Liver (tissue), 3 donors: ENCODE measurements at regions not wholly inside any gene's neighbourhood (a gene's known extent, or its start where the extent isn't known, plus 50 kb on each side); places are given as distances from the start of the nearest gene placed in this dataset.

Experiments
- CTCF ChIP-seq: fragments of 150-350 bp; IDR thresholded peaks from 2 replicates; pipeline ENCODE4 v1.5.1; 2017; ENCODE audit warnings: improper control_type of control experiment, low read depth, low read length; ENCODE audit not compliant: missing input control
- GABPA ChIP-seq, 2 donors: IDR thresholded peaks in 1 of 2; conservative IDR thresholded peaks in 1 of 2; 2 replicates each; pipeline ENCODE4 v1.6.1; 2016; ENCODE audit warnings: antibody characterized with exemption in 2 of 2, mild to moderate bottlenecking in 1 of 2, moderate library complexity in 1 of 2
- NR2F2 ChIP-seq: IDR thresholded peaks from 2 replicates; pipeline ENCODE4 v1.6.1; 2016; ENCODE audit warnings: antibody characterized with exemption
- RAD21 ChIP-seq, 2 donors: IDR thresholded peaks; 2 replicates each; pipeline ENCODE4 v1.6.1; 2016; ENCODE audit warnings: antibody characterized with exemption in 2 of 2, mild to moderate bottlenecking in 2 of 2
- TAF1 ChIP-seq: conservative IDR thresholded peaks from 2 replicates; pipeline ENCODE4 v1.6.1; 2016; ENCODE audit warnings: antibody characterized with exemption, mild to moderate bottlenecking
- YY1 ChIP-seq: IDR thresholded peaks from 2 replicates; pipeline ENCODE4 v1.6.1; 2016; ENCODE audit warnings: antibody characterized with exemption, mild to moderate bottlenecking
- TF ChIP-seq, protein P1 (sequence below): IDR thresholded peaks from 2 replicates; pipeline ENCODE4 v1.6.1; 2016; ENCODE audit warnings: antibody characterized with exemption
- TF ChIP-seq, protein P2 (sequence below): IDR thresholded peaks from 2 replicates; pipeline ENCODE4 v1.6.1; 2016; ENCODE audit warnings: antibody characterized with exemption
- TF ChIP-seq, protein P3 (sequence below): IDR thresholded peaks from 2 replicates; pipeline ENCODE4 v1.6.1; 2016; ENCODE audit warnings: antibody characterized with exemption, mild to moderate bottlenecking
- TF ChIP-seq, protein P4 (sequence below): IDR thresholded peaks from 2 replicates; pipeline ENCODE4 v1.6.1; 2016; ENCODE audit warnings: antibody characterized with exemption
- donor health status: healthy.
- donor health status: healthy.

DNA sequence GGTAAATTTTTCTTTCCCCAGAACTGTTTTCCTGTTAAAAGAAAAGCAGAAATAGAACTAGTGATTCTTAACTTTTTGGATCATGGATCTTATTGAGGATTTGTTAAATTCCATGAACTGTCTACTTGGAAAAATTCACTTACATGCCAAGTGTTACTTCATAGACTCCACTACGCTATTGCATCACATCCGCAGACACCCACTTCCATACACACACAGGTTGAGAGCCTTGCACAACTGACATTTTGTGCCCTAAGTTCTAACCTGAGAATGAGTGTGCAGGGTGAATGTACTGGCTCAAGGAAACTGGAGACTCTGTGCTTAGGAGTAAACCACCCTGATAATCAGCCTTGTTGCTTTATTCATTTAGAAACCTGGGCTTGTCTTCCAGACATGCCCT lies 250.5 kb upstream of the EDA2R start:
- TF ChIP-seq, protein P1, sequence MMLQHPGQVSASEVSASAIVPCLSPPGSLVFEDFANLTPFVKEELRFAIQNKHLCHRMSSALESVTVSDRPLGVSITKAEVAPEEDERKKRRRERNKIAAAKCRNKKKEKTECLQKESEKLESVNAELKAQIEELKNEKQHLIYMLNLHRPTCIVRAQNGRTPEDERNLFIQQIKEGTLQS, result no peak
- TF ChIP-seq RAD21 (IDR thresholded peaks at IDR 0.05) (peak in 1 of 2 donors; percentile 21), GABPA (IDR thresholded peaks at IDR 0.05 in 1 of 2, conservative IDR thresholded peaks at IDR 0.05 in 1 of 2) (peak; percentile 14 to 42), CTCF (no peak), YY1 (peak; percentile 26), TAF1 (no peak), NR2F2 (no peak)
- TF ChIP-seq, protein P2, sequence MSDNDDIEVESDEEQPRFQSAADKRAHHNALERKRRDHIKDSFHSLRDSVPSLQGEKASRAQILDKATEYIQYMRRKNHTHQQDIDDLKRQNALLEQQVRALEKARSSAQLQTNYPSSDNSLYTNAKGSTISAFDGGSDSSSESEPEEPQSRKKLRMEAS, result no peak
- TF ChIP-seq, protein P3, sequence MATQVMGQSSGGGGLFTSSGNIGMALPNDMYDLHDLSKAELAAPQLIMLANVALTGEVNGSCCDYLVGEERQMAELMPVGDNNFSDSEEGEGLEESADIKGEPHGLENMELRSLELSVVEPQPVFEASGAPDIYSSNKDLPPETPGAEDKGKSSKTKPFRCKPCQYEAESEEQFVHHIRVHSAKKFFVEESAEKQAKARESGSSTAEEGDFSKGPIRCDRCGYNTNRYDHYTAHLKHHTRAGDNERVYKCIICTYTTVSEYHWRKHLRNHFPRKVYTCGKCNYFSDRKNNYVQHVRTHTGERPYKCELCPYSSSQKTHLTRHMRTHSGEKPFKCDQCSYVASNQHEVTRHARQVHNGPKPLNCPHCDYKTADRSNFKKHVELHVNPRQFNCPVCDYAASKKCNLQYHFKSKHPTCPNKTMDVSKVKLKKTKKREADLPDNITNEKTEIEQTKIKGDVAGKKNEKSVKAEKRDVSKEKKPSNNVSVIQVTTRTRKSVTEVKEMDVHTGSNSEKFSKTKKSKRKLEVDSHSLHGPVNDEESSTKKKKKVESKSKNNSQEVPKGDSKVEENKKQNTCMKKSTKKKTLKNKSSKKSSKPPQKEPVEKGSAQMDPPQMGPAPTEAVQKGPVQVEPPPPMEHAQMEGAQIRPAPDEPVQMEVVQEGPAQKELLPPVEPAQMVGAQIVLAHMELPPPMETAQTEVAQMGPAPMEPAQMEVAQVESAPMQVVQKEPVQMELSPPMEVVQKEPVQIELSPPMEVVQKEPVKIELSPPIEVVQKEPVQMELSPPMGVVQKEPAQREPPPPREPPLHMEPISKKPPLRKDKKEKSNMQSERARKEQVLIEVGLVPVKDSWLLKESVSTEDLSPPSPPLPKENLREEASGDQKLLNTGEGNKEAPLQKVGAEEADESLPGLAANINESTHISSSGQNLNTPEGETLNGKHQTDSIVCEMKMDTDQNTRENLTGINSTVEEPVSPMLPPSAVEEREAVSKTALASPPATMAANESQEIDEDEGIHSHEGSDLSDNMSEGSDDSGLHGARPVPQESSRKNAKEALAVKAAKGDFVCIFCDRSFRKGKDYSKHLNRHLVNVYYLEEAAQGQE, result no peak
- TF ChIP-seq, protein P4, sequence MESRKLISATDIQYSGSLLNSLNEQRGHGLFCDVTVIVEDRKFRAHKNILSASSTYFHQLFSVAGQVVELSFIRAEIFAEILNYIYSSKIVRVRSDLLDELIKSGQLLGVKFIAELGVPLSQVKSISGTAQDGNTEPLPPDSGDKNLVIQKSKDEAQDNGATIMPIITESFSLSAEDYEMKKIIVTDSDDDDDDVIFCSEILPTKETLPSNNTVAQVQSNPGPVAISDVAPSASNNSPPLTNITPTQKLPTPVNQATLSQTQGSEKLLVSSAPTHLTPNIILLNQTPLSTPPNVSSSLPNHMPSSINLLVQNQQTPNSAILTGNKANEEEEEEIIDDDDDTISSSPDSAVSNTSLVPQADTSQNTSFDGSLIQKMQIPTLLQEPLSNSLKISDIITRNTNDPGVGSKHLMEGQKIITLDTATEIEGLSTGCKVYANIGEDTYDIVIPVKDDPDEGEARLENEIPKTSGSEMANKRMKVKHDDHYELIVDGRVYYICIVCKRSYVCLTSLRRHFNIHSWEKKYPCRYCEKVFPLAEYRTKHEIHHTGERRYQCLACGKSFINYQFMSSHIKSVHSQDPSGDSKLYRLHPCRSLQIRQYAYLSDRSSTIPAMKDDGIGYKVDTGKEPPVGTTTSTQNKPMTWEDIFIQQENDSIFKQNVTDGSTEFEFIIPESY, result no peak
